ENCODE measurements at regions not wholly inside any gene's neighbourhood (a gene's known extent, or its start where the extent isn't known, plus 50 kb on each side); places are given as distances from the start of the nearest gene placed in this dataset.
"Not testable (repeated sequence)": the region's sequence is repeated elsewhere in the genome, so short reads cannot be mapped to it uniquely, and the experiment has no call there.

DNA sequence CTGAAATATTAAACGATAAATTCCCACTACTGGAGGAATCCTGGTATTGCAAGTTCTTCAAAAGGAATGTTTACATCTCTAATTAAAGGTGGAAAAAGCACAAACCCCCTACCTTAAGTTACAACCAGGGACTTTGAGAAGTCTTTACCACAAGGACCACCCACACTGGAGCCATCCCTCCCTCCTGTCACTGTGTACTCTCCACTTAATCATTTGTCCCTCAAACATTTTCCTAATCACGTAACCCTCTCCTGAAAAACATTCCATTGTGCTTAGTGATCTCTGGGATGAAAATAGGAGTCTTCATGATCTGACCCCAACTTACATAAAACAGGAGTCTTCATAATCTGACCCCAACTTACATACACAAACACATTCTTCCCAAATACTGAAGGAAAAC, 85.7 kb downstream of the SUCLG1 start:
- DNase-seq (ENCODE audit: low spot score) = no peak

DNA sequence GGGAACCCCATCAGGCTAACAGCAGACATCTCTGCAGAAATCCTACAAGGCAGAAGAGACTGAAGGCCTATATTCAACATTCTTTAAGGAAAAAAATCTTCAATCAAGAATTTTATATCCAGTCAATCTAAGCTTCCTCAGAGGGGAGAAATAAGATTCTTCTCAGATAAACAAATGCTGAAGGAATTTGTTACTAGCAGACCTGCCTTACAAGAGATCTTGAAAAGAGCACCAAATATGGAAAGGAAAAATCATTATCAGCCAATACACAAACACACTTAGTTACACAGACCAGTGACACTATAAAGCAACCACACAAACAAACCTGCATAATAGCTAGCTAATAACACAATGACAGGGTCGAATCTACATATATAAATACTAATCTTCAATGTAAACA, 96.5 kb downstream of the SUCLG1 start:
- DNase-seq (ENCODE audit: low spot score) = no peak

DNA sequence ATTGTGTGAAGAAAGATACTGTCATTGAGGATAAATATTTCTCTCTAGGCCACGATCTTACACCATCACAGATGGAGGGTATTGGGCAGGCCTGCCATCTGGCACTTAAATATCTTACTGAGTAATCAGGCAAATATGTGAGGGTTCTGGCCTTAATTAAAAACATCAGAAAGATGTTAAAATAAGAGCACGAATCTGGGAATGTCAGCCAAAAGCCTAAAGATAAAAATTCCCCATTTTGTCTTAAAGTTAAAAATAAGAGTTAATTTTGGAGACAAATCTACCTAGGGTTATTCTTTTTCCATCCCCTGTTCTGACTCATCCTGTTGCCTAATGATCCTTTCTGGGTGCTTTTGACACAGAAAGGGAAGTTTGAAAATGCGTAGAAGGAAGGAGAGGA, 121.0 kb downstream of the SUCLG1 start:
- no peak for DNase-seq (ENCODE audit: low spot score)

DNA sequence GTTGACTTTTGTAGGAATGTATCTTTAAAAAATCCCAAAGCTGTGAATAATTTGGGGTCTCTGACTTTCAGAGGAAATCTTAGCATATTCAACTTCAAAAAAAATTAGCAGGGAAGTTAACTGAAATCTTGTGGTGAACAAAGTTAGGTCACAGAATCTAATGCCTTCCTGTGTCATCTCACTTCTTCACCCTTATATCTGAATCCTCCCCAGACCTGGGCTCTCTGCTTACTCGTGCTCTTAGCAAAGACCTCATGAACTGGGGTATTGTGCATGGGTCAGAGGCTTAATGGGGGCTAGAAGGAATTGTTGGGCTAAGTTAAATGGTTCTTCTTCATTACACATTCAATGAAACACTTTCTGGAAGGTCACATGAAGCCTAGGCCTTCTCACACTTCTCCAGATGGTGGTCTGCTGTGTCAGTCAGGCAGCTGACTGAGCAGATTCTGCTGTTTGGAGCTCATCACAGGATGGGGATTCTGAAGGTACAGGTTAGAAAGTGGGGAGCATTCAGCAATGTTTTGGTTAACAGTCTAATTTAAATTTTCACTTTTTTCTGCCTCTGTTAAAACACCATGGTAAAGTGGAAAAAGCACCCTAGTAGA, 131.3 kb downstream of the SUCLG1 start:
- no peak for DNase-seq (ENCODE audit: low spot score)

DNA sequence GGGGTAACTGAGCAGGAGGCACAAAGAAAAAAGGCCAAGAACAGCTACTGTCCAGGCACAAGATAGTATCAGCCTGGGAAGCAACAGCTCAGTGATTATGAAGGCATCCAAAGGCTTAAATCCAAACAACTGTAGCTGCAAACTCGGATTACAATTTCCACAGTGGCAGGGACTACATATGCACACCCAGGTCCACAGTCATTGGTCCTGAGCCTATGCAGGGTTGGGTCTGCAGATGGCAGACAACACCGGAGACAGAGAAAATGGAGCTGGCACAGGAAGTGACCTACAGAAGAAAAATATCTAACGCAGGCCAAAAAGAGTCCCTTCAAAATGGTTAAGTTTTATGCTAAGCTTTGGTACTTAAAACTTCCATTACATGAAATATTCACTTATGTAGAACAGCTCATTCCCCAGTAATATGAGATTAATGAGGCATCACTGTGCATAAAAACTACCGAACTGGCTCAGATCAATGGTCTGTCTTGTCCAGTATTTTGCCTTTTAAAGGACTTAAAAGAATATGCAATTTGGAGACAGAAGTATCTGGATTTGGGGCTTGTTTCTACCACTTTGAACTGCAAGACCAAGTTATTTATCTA, 132.1 kb downstream of the SUCLG1 start:
- no peak for DNase-seq (ENCODE audit: low spot score)

DNA sequence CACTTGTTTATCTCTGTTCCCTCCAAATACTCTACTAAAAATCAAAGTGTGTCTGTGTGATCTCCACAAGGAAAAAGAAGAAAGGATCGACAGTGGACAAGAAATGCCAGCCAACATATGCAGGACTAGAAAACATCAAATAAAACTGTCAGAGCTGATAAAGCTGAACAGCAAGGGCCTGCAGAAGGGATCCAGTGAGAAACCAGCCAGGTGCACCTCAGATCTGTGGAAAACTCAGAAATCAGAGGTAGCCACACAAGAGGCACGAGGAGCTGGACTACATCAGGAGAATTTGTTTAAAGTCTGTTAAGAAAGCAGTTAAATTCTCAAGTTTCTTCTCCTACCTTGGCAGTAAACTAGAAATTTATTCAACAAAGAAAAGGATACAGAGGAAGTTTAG, 135.2 kb downstream of the SUCLG1 start:
- DNase-seq (ENCODE audit: low spot score) = no peak

DNA sequence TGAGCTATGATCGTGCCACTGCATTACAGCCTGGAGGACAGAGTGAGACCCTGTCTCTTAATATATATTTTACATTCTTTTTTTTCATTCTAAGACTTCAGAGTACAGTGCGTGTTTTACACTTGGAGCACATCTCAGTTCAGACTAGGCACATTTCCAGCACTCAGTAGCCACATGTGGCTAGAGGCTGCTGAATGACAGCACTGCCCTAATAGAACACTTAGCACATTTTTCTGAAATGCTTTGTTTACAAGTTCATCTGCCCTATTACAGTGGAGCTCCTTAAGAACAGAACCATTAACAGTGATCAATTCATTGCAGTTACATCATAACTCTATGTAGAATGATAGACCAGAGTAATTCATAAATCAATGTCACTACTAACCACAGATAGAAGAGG, 138.1 kb downstream of the SUCLG1 start:
- no peak for DNase-seq (ENCODE audit: low spot score)

DNA sequence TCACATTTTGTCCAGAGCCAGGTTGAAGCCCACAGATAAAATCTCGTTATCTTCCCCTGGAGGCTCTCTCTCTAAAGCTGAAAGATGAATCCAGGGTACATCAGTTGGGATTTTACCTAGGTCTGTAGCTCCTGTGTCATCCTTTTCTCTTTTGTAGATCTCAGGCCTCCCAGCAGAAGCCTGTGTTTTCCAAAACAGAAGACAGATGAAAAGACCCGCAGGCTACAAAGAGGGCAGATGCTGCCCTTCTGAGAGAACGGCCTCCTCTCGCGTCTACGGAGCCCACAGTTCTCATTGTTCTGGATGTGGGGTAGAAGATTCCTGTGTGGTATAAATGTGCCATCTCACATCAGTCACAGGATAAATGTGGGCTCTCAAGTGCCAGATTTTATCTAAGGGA, 139.5 kb downstream of the SUCLG1 start:
- DNase-seq (ENCODE audit: low spot score) = no peak

DNA sequence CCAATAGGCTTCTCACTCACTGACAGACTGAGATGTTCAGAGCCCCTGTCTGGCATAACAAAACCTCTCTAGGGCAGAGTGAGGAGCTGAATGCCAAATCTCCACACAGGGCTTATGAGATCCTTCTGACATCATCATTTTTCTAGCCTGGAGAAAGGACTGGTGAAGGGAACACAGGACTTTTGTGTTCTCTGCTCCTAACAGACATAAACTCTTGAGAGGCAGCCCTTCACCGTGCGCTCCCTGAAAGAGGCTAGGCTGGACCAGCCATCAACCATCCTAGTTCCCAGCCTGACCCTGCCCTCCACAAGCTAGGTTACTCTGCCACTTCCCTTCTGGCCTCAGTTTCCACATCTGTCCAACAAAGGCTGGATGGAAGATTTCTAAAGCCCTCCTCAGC, 141.9 kb downstream of the SUCLG1 start:
- no peak for DNase-seq (ENCODE audit: low spot score)

DNA sequence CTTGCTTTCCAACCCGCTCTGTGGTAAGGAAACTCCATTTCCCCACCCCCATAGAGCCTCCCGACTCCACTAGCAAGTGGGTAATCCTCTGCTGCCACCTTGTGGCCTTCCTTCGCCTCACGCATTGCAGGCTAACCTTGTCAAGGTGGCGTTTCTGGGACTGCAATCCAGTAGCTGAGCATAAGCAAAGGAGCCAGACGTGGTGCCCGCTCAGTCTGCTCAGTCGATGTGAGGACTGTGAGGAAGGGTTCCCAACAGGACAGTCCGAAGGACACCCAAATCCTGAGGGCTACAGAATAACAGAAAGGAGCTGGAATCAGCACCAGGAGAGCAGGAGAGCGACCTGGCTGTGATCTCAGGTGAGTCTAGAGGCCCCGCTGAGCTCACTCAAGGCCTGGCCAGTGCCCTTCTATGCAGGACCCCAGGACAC, 144.2 kb downstream of the SUCLG1 start:
- peak; percentile 71 for DNase-seq (ENCODE audit: low spot score)

DNA sequence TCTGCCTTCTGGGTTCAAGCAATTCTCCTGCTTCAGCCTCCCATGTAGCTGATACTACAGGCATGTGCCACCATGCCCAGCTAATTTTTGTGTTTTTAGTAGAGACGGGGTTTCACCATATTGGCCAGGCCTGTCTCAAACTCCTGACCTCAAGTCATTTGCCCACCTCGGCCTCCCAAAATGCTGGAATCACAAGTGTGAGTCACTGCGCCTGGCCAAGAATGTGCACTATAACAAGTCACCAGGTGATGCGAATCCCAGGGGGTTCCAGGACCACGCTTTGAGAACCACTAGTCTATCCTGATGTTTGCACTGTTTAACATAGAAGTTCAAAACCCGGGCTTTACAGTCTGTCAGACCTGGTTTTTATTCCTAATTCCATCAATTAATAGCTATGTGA, 144.8 kb downstream of the SUCLG1 start:
- DNase-seq (ENCODE audit: low spot score) = no peak

DNA sequence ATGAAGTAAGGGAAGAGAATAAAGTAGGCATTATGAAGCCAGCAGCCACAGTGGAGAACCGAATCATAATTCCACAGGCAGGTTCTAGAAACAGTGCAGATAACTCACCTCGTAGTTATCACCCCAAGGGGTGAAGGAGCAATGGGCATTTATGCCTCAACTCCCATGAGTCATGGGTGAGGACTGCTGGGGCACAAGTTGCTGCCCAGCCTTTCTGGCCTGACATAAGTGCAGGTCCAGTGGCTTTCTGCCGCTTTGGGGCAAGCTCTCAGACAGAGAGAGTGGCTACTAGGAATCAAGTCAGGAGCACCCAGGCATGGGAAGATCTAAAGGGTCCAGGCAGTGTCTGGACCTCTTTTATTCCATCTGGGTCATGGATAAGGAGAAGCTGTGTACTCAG, 149.8 kb downstream of the SUCLG1 start:
- no peak for DNase-seq (ENCODE audit: low spot score)

DNA sequence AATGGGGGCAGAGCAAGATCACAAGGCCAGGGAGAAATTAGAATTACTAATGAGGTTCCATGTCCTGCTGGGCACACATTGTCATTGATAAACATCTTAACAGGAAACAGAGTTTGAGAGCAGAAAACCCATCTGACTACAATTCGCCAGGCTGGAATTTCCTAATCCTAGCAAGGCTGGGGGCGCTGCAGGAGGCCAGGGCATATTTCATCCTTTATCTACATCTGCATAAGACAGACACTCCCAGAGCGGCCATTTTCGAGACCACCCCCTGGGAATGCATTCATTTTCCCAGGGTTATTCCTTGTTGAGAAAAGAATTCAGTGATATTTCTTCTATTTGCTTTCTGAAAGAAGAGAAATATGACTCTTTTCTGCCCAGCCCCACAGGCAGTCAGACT, 152.7 kb downstream of the SUCLG1 start:
- DNase-seq (ENCODE audit: low spot score) = no peak

DNA sequence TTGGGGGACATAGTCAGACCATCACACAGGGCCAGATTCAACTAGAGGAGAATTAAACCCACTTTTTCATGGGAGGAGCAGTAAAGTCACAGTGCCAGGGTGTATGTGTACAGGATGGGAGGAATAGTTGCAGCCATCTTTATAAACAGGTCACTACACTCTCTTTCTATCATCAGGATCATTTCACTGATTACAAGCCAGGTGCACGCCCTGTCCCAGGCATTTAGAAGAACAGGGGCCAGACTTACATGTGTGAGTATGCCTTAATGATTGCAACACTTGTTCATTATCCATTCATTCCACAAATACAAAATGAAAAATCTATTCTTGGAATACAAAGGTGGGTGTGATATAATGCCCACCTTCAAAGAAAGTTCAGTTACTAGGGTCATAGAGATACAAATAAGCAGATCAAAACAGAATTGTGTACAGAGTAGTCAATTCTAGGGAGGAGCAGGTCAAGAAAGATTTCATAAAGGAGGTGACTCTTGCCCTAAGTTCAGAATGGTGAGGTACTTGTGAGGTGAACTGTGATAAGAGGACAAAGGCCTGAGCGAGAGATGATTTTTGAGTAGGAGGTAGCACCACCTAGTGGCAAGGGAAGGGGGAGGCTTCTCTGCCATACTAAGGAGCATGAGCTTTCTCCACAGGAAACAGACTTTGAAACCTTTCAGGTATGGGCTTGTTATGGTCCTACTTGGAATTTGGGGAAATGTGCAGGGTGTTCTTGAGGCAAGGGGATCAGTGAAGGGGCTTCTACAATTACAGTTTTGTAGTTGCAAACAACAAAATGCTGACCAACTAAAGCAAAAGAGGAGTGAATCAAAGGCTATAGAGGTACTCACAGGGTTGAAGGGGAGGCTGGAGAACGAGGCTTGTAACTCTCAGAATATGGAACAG, 156.3 kb downstream of the SUCLG1 start:
- DNase-seq (ENCODE audit: low spot score) = peak; percentile 37

DNA sequence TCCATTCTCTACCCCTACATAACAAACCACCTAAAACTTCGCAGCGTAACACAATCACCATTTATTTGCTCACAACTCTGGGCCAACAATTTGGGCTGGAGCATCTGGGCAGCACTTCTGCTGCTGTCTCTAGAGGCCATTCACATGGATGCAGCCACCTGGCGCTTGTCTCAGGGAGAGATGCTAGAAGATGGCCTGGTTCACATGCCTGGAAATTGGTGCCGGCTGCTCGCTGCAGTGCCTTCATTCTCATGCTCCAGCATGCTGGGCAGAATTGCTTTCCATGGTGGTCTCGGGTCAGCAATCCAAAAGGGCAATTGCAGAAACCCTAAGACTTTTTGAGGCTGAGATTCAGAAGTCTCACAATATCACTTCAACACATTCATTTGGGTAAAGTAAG, 157.4 kb downstream of the SUCLG1 start:
- DNase-seq (ENCODE audit: low spot score) = no peak

DNA sequence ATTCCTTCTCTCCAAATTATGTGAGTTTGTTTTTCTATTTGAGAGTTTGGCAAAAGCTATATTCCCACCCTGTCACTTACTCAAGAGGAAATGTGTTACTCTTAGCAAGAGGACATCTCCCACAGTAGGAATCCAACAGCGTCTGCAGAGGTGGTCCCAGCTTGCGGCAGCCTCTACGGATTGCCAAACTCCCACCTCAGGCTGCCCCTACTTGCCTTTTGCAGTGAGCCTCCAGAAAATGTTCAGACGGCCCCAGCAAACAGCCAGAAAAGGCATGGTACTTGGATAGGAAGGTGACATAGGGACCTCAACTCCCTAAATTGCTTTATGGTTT, 158.4 kb downstream of the SUCLG1 start:
- no peak for DNase-seq (ENCODE audit: low spot score)

DNA sequence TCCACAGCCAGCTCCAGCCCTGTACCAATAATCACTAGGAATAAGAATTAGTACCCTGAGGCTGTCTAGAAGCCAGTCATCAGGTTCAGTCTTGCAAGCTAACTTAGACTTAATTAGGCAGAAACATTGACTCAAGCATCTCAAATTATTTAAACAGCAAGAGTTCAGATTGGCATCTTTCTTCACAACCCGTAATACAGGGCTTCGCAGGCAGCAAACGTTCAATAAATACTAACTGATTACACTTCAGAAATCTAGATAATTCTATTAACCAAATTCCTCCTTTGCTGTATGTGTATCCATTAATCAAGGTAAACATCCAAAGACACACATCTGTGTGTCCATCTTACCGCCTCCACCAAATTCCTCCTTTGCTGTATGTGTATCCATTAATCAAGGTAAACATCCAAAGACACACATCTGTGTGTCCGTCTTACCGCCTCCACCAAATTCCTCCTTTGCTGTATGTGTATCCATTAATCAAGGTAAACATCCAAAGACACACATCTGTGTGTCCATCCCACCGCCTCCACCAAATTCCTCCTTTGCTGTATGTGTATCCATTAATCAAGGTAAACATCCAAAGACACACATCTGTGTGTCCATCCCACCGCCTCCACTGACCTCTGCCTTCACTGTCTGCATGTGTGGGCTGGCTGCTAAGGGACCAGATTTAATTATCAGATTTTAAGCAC, 158.9 kb downstream of the SUCLG1 start:
- DNase-seq (ENCODE audit: low spot score) = not testable (repeated sequence)

DNA sequence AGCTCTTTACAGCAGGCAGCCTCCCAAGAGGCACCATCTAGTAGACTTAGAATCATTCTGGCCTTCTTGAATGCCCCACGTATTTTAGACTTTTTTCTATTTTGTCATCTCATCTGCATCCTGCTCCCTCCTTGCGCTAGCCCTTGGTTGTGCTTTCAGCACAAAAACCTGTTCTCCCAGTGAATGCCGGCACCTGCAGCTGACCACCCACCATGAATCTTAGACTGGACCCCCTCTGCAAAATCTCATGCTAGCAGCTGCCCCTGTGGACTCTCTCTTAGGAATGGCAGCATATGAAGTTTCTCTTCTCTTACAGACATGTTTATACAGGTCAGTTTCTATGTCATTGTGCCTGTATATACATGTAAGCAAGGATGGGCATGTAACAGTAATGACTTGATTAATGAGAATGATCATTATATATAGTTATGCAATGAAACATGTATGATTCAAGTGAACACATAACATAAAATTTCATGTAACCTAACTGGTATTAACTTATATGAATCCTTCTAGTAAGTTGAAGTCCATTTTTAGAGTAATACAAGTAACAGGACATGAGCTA, 159.8 kb downstream of the SUCLG1 start:
- DNase-seq (ENCODE audit: low spot score) = no peak

DNA sequence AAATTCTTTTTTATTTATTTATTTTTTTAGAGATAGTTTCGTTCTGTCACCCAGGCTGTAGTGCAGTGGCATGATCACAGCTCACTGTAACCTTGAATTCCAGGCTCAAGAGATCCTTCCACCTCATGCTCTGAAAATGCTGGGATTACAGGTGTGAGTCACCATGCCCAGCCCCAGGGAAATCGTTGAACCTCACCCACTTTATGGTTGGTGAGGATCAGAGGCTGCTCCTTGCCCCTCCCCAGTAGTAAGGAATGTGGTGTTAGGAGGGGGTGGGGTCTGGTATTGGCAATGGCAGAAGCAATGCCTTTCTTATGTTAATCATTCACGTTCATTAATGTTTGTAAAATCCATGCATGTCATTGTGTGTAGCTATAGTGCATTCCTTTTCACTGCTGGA, 161.9 kb downstream of the SUCLG1 start:
- peak; percentile 11 for DNase-seq (ENCODE audit: low spot score)

DNA sequence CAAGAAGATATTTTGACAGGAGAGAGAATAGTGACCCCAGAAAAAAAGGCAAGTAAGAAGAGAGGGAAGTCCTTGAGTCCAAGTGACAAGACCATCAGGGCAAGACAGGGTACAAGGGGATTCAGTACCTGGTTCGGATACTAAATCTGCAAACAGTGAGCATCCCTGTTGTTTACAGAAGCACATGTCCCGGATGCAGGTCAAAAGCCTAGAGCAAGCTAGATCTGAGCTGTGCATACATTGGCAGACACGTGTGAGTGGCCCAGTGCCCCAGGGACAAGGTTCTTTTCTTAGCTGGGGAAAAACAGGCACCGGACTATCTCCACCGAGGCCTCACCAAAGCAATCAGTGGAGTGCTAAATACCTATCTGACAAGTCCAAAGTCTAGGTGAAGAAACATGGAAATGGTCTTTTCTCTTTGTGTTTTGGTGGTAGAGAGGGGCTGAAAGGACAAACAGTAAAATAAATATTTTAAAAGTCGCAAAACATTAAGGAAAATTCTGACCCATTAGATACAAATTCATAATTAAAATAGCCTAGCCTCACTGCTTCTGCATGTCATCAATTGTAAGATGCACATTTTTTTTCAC, 165.2 kb downstream of the SUCLG1 start:
- DNase-seq (ENCODE audit: low spot score) = no peak

DNA sequence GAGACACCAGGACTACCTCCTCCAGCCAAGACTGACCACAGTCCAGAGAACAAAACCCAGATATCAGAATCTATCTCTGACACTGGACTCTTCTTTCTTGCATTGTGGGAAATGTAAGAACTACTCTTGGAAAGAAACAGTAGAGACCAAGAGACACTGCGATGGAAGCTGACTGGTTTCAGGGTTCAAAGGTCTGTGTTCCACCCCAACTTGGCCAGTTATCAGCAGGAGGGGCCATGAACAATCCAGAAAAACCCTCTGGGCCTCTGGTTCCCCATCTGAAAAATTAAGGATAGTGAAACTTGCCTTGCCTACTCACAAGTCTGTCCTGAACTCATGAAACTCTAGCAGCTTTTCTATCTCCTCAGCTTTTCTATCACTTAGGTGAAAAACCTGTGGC, 166.5 kb downstream of the SUCLG1 start:
- no peak for DNase-seq (ENCODE audit: low spot score)

DNA sequence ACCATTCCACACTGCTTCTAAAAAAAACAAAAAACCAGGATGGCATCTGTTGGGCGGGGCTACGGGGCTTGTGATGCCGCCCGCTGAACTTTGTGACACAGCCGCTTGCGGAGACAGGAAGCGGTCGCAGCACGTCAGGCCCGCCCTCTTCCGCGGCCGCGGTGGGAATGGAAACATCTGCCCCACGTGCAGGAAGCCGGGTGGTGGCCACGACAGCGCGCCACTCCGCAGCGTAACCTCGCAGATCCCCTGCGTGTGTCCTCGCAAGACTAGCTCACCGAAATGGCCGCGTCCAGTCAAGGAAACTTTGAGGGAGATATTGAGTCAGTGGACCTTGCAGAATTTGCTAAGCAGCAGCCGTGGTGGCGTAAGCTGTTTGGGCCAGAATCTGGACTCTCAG, 168.5 kb downstream of the SUCLG1 start:
- peak; percentile 16 for DNase-seq (ENCODE audit: low spot score)

All from H4 (cell line).